IPS-15b (cell line): ENCODE measurements at regions not wholly inside any gene's neighbourhood (a gene's known extent, or its start where the extent isn't known, plus 50 kb on each side); places are given as distances from the start of the nearest gene placed in this dataset.

Source experiments
- H3K27me3 ChIP-seq: one replicate; pipeline ENCODE4 v1.6.1; 2013; ENCODE audit warnings: low read length; ENCODE audit not compliant: control insufficient read depth, insufficient read depth
- H3K36me3 ChIP-seq: one replicate; pipeline ENCODE4 v1.6.1; 2013; ENCODE audit warnings: low read length; ENCODE audit not compliant: control insufficient read depth, insufficient read depth
- H3K4me1 ChIP-seq: one replicate; pipeline ENCODE4 v1.6.1; 2013; ENCODE audit warnings: mild to moderate bottlenecking, low read length; ENCODE audit not compliant: control insufficient read depth, insufficient read depth
- H3K4me3 ChIP-seq: one replicate; pipeline ENCODE4 v1.5.1; 2013; ENCODE audit warnings: low read depth, low read length
- H3K9ac ChIP-seq: one replicate; pipeline ENCODE4 v1.6.1; 2013; ENCODE audit warnings: low read depth, mild to moderate bottlenecking, low read length
- H3K9me3 ChIP-seq: one replicate; pipeline ENCODE4 v1.6.1; 2013; ENCODE audit warnings: mild to moderate bottlenecking, low read length; ENCODE audit not compliant: control insufficient read depth, insufficient read depth

- H3K9ac ChIP-seq = no peak overlapping the region
- no peaks in the 10 kb centered on the region for H3K9me3 ChIP-seq
- H3K4me3 ChIP-seq = no peak overlapping the region
- no peaks in the 10 kb centered on the region for H3K36me3 ChIP-seq
- H3K27me3 ChIP-seq = no peaks in the 10 kb centered on the region
- H3K4me1 ChIP-seq = no peaks in the 10 kb centered on the region
Measured at GRCh38 chr1:11399250-11399649, 79.7 kb upstream of the DISP3 start.

DNA sequence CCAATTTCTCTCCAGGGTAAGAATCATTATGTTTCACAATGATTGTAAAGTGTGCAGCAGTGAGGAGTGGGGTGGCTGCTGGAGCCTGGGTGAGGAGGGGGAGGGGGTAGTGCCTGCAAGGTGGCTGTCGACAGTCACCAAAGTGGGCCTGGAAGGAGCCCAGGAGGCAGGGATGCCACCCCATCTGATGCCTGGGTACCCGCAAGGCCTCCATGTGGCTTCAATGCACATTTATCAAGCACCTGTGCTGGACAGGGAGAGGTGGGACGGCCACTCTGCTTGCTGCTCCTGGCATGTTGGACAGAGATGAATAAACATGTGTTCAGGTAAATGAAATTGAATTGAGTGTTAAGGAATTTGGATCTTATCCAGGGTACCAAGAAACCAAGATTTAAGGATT lies 78.8 kb upstream of the DISP3 start:
- Histone ChIP-seq H3K9ac (no peak overlapping the region), H3K4me3 (no peak overlapping the region), H3K4me1 (no peaks in the 10 kb centered on the region), H3K36me3 (no peaks in the 10 kb centered on the region), H3K9me3 (no peaks in the 10 kb centered on the region), H3K27me3 (no peaks in the 10 kb centered on the region)

- no peaks in the 10 kb centered on the region for H3K36me3 ChIP-seq
- H3K9ac ChIP-seq = no peak overlapping the region
- H3K27me3 ChIP-seq = no peaks in the 10 kb centered on the region
- H3K9me3 ChIP-seq = no peaks in the 10 kb centered on the region
- H3K4me1 ChIP-seq = no peaks in the 10 kb centered on the region
- no peak overlapping the region for H3K4me3 ChIP-seq
Measured at GRCh38 chr1:11400567-11400966, 78.4 kb upstream of the DISP3 start.

DNA sequence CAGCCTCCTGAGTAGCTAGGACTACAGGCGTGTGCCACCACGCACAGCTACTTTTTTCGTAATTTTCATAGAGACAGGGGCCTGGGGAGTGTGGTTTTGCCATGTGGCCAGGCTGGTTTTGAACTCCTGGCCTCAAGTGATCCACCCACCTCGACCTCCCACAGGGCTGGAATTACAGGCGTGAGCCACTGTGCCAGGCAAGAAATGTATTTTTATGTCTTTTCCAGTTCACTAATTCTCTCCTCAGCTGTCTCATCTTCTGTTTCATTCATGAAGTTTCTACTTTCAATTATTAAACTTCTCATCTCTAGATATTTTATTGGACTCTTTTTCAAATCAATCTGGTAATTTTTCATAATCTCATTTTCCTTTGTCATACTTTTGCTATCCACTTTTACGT lies 72.1 kb upstream of the DISP3 start:
- Histone ChIP-seq H3K9ac (no peak overlapping the region), H3K36me3 (no peaks in the 10 kb centered on the region), H3K9me3 (no peaks in the 10 kb centered on the region), H3K4me3 (no peak overlapping the region), H3K27me3 (no peaks in the 10 kb centered on the region), H3K4me1 (no peaks in the 10 kb centered on the region)

- Histone ChIP-seq H3K4me3 (no peak overlapping the region), H3K27me3 (no peaks in the 10 kb centered on the region), H3K9me3 (no peaks in the 10 kb centered on the region), H3K4me1 (no peaks in the 10 kb centered on the region), H3K36me3 (no peaks in the 10 kb centered on the region), H3K9ac (no peak overlapping the region)
Measured at GRCh38 chr1:11407301-11407994, 71.5 kb upstream of the DISP3 start.

DNA sequence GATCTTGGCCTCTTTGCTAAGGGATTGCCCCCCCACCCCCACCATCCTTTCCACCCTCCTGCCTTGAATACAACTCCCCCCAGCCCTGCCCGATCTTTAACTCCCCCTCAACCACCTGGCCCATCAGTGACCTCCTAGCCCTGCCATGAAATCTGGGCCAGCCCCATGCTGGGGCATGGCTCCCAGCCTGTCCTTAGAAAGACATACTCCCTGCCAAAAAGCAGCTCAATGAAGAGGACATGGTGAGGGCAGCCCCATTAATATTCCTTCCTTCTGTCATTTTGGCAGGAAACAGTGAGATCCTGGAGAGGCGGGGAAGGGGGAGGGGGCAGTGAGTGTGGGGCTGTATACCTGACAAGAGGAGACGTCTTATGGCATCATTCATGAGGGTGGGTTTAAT lies 66.8 kb upstream of the DISP3 start:
- Histone ChIP-seq H3K9ac (no peak overlapping the region), H3K4me1 (peaks cover 20% of the 10 kb centered on the region), H3K4me3 (no peak overlapping the region), H3K27me3 (no peaks in the 10 kb centered on the region), H3K36me3 (no peaks in the 10 kb centered on the region), H3K9me3 (no peaks in the 10 kb centered on the region)

DNA sequence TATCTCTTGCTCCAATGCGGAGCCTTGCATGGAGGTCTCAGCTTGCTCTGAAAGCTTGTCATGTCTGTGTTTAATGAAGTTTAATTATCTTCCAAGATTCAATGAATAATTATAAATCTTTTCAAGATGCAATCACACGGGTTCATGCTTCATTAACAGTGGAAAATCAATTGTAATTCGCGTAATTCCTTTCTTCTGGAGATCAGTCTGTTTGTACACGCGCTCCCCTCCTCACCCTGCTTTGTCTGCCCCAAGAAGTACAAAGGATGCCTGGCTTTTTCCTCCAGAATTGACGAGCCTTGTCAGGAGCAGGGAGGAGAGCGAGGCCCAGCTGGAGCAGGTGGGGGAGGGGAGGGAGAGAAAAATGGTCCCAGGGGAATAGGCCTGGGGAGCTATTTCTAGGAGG lies 65.0 kb upstream of the DISP3 start:
- Histone ChIP-seq H3K4me3 (no peak overlapping the region), H3K4me1 (peaks cover 21% of the 10 kb centered on the region), H3K9ac (no peak overlapping the region), H3K36me3 (no peaks in the 10 kb centered on the region), H3K9me3 (no peaks in the 10 kb centered on the region), H3K27me3 (no peaks in the 10 kb centered on the region)

DNA sequence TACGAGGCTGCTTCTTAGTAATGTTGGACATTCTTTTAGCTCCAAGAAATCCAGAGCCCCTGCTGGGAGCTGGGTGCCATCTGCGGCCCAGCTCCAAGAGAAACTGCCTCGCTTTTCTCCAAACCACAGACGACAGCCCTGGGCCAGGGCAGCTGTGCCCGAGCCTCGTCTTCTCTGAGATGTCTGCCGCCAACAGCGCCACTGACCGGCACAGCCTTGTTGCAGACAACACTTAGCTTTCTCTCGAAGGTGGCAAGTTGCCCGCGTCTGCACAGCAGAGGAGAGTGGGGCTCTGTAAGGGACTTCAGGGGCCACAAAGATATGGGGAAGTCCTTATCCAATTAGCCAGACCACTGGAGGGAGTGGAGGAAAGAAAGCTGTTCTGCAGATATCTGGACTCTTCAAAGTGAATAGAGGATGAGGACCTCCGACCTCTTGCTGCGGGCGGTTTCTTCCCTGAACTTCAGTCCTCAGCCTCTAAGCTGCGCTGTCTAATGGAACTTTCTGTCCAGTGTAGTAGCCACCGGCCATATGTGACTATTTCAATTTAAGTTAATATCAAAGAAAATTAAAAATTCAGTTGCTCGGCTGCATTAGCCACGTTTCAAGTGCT lies 63.9 kb upstream of the DISP3 start:
- H3K27me3 ChIP-seq = no peaks in the 10 kb centered on the region
- H3K9ac ChIP-seq = no peak overlapping the region
- H3K4me1 ChIP-seq = peaks cover 21% of the 10 kb centered on the region
- no peaks in the 10 kb centered on the region for H3K9me3 ChIP-seq
- no peaks in the 10 kb centered on the region for H3K36me3 ChIP-seq
- H3K4me3 ChIP-seq = no peak overlapping the region

GRCh38 chr1:11417162-11417561 lies 61.8 kb upstream of the DISP3 start:
- Histone ChIP-seq H3K4me3 (no peak overlapping the region), H3K9me3 (no peaks in the 10 kb centered on the region), H3K9ac (no peak overlapping the region), H3K4me1 (peaks cover 21% of the 10 kb centered on the region), H3K27me3 (no peaks in the 10 kb centered on the region), H3K36me3 (no peaks in the 10 kb centered on the region)

DNA sequence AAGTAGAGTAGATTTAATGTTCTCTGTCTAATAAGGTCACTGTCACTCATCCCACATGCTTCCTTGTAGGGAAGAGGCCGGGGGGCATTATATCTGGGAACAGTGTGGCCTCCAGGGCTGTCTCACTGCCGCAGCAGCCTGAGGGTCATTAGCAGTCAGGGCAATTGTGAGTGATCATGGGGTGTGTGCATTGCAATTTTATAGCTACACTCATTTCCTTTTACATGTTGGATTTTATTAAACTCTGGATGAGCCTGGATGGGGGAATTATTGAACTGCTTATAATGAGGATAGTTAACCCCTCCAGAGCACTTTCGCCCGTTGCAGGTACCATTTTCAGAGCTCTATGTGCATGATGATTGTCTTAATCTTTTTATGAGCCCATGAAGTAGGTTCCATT lies 60.9 kb upstream of the DISP3 start:
- Histone ChIP-seq H3K36me3 (no peaks in the 10 kb centered on the region), H3K9me3 (no peaks in the 10 kb centered on the region), H3K27me3 (no peaks in the 10 kb centered on the region), H3K4me3 (no peak overlapping the region), H3K9ac (no peak overlapping the region), H3K4me1 (peaks cover 17% of the 10 kb centered on the region)

DNA sequence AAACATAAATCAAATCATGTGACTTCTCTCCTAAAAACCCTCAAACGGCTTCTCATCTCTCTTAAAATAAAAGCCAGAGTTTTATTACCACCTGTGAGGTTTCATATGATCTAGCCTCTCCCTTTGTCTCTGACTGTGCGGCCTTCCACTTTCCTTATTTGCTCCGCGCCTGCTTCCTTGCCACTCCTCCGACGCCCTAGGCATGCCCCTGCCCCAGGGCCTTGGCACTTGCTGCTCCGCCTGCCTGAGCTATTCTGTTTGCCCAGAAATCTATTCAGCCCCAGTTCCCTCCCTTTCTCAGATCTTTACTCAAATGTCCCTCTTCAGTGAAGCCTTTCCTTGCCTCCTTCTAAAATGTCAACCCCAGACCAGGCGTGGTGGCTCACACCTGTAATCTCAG lies 57.5 kb upstream of the DISP3 start:
- Histone ChIP-seq H3K4me3 (no peak overlapping the region), H3K27me3 (no peaks in the 10 kb centered on the region), H3K9ac (no peak overlapping the region), H3K4me1 (peaks cover 6% of the 10 kb centered on the region), H3K9me3 (no peaks in the 10 kb centered on the region), H3K36me3 (no peaks in the 10 kb centered on the region)

DNA sequence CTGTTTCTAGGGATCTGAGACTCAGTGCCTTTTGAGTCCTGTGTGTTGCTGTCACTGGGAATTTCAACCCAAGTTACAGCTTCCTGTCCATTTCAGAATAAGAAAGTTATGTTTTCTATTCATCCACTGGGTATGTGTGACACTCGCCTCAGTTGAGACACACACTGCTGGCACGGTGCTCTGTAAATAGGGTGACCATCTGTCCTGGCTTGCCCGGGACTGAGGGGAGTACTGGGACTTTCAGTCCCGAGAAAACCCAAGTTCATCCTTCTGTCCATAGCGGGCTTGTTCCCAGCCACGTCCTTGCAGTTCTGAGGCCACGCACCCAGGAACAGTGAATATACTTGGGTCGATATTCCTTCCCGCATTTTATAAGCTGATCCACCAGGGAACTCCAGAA lies 56.3 kb upstream of the DISP3 start:
- H3K9me3 ChIP-seq = no peaks in the 10 kb centered on the region

More for the DNA sequence above, 56.3 kb upstream of the DISP3 start:
- H3K36me3 ChIP-seq = no peaks in the 10 kb centered on the region
- no peaks in the 10 kb centered on the region for H3K4me1 ChIP-seq
- H3K27me3 ChIP-seq = no peaks in the 10 kb centered on the region
- H3K4me3 ChIP-seq = no peak overlapping the region
- no peak overlapping the region for H3K9ac ChIP-seq
